DOHH2 (cell line): ENCODE measurements at regions not wholly inside any gene's neighbourhood (a gene's known extent, or its start where the extent isn't known, plus 50 kb on each side); places are given as distances from the start of the nearest gene placed in this dataset.

ENCODE experiments used
- EZH2phosphoT487 ChIP-seq: fragments of 200-600 bp; sonication (generic); IDR thresholded peaks from 2 replicates; pipeline ENCODE4 v1.6.1; 2017; ENCODE audit warnings: borderline replicate concordance, mild to moderate bottlenecking, antibody characterized with exemption, low read length, moderate library complexity, mixed read lengths
- TF ChIP-seq, protein P1 (sequence below): fragments of 200-600 bp; sonication (generic); IDR thresholded peaks from one replicate; pipeline ENCODE4 v1.5.1; 2014; ENCODE audit warnings: antibody characterized with exemption, mild to moderate bottlenecking, low read depth, low read length; ENCODE audit not compliant: poor library complexity, severe bottlenecking

DNA sequence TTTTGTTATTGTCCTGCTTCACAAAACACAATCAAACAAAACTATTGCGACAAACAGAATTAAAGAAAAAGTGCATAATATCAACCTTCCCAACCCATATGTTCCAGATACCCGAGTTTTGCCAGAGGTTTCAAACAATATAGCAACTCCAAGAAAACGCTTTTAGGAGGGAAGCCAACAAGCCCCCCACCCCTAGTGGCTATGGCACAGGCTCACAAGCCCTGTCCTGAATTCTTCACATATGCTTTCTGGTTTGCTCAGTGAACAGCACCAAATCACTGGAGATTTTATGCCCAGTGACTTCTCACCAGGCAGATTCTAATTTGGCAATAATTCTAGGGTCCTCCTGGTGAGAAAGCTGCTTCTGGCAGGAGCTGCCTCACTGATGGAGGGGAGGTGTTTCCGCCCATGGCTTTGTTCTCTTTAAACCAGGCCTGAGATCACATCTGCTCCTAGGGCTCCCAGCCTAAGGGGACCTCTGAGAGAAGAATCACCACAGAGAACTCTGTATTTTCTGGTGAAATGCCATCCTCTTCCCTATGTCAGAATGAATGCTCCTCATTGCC is 1982.4 kb downstream of the EFNA5 start:
- TF ChIP-seq, protein P1, sequence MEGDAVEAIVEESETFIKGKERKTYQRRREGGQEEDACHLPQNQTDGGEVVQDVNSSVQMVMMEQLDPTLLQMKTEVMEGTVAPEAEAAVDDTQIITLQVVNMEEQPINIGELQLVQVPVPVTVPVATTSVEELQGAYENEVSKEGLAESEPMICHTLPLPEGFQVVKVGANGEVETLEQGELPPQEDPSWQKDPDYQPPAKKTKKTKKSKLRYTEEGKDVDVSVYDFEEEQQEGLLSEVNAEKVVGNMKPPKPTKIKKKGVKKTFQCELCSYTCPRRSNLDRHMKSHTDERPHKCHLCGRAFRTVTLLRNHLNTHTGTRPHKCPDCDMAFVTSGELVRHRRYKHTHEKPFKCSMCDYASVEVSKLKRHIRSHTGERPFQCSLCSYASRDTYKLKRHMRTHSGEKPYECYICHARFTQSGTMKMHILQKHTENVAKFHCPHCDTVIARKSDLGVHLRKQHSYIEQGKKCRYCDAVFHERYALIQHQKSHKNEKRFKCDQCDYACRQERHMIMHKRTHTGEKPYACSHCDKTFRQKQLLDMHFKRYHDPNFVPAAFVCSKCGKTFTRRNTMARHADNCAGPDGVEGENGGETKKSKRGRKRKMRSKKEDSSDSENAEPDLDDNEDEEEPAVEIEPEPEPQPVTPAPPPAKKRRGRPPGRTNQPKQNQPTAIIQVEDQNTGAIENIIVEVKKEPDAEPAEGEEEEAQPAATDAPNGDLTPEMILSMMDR, result no peak
- no peak for TF ChIP-seq EZH2phosphoT487
